Psoas muscle (tissue), 7 donors: ENCODE measurements at regions not wholly inside any gene's neighbourhood (a gene's known extent, or its start where the extent isn't known, plus 50 kb on each side); places are given as distances from the start of the nearest gene placed in this dataset.
A peak's percentile ranks its signal among the peaks of the same experiment; 100 is the strongest.

Experiments used
- ATAC-seq, 4 donors: fragments of 200-7000 bp; cut with Tn5 transposase; one replicate each; pipeline ENCODE4 v1.9.1; 2020; ENCODE audit warnings: moderate library complexity in 3 of 4, mild to moderate bottlenecking in 2 of 4
- DNase-seq, 2 donors: peaks; one replicate each; pipeline ENCODE4 v3.0.0-alpha.2; 2020
- H3K27ac ChIP-seq: fragments of 200-600 bp; one replicate; pipeline ENCODE4 v1.8.0; 2022
- H3K27me3 ChIP-seq, 3 donors: fragments of 200-600 bp in 1 of 3; one replicate each; pipeline versions ENCODE4 v1.6.1 to v1.8.0; 2013 to 2022; ENCODE audit warnings: low read length in 2 of 3, mild to moderate bottlenecking in 2 of 3, moderate library complexity in 1 of 3; ENCODE audit not compliant: insufficient read depth in 3 of 3
- H3K36me3 ChIP-seq, 2 donors: fragments of 200-600 bp in 1 of 2; one replicate each; pipeline versions ENCODE4 v1.6.1 to v1.8.0; 2013 to 2022; ENCODE audit warnings: low read depth in 1 of 2, mild to moderate bottlenecking in 1 of 2, moderate library complexity in 1 of 2; ENCODE audit not compliant: insufficient read depth in 1 of 2
- H3K4me1 ChIP-seq: fragments of 200-600 bp; one replicate; pipeline ENCODE4 v1.8.0; 2022
- H3K4me3 ChIP-seq: fragments of 200-600 bp; one replicate; pipeline ENCODE4 v1.8.0; 2022; ENCODE audit warnings: mild to moderate bottlenecking
- H3K9me3 ChIP-seq: fragments of 200-600 bp; one replicate; pipeline ENCODE4 v1.8.0; 2022
- WGBS, 3 donors: extraction: QIAGEN DNeasy Blood & Tissue Kit; methylation state at CpG; one replicate each; pipeline versions ENCODE4 v1.1.6 to v1.1.7; 2013; 5-methylcytosine and 5-hydroxymethylcytosine counted together
- intact Hi-C, 2 donors: fragments of 100-400 bp; cut with DNase I; formaldehyde crosslinking; loops; one replicate each; pipeline versions ENCODE4 v1.11.0 to v1.14.2; 2022
- TF ChIP-seq, protein P1 (sequence below): fragments of 200-600 bp; IDR thresholded peaks from one replicate; pipeline ENCODE4 v1.8.0; 2022; ENCODE audit warnings: antibody characterized with exemption
- donor health status: healthy with polysubstance abuse.
- donor health status: DM: no; HTN: no; CAD: no; lungs with moderate emphysema.
- donor health status: Bipolar disorder and iron deficiency.
- donor health status: healthy.
- donor health status: DM: yes; HTN: yes; CAD: no.
- donor health status: DM: no; HTN: no; CAD: no.
- donor health status: DM: yes; HTN: yes; CAD: no.

DNA sequence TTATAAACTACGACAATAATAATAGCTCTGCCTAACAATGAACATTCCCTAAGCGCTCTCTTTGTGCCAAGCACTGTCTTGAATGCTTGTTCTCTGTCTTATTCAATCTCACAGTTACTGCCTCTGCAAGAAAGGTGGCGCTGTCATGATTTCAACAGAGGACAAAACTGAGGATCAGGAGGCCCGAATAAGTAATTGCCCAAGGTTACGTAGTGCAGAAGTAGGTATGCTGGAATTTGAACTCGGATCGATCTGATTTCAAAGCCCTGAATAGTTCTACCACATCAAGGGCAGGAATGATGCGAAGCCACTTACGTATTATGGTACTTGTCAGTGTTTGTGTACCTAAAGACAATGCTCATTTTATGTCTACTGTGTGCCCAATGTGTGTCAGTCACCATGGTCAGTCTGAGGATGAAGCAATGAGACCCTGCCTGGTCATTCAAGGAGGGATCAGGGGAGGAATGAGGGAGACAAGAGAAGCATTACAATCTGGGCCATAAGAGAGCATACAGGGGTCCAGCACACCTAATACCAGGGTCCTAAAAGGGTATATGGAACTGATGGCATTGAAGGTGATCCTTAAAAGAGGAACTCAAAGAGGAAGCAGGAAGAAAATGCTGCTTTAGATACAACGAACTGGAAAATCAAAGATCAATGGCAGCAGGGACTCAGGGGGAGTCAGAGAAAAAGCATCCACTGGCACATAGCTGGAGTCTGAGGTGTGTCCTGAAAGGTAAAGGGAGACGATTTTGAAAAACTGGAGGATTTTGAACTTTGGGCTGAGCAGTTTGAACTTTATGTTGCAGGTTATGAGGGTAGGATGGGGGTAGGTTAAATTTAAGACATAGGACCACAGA, 389.2 kb downstream of the PLPP3 start:
- Histone ChIP-seq H3K4me3 (peak overlapping the region; percentile 4), H3K9me3 (no peaks in the 10 kb centered on the region), H3K27ac (peak overlapping the region; percentile 15), H3K36me3 (no peaks in the 10 kb centered on the region), H3K27me3 (no peaks in the 10 kb centered on the region), H3K4me1 (peaks cover 9% of the 10 kb centered on the region)
- 62 to 69% (median 63%) methylated on average over 11 of the region's 11 CpGs for WGBS, 3 donors
- intact Hi-C loops: loop anchor here in 1 of 2 donors (10.0 kb wide), 2 partner anchors 185 to 635 kb away; no protein-coding TSS in a partner anchor
- TF ChIP-seq, protein P1, sequence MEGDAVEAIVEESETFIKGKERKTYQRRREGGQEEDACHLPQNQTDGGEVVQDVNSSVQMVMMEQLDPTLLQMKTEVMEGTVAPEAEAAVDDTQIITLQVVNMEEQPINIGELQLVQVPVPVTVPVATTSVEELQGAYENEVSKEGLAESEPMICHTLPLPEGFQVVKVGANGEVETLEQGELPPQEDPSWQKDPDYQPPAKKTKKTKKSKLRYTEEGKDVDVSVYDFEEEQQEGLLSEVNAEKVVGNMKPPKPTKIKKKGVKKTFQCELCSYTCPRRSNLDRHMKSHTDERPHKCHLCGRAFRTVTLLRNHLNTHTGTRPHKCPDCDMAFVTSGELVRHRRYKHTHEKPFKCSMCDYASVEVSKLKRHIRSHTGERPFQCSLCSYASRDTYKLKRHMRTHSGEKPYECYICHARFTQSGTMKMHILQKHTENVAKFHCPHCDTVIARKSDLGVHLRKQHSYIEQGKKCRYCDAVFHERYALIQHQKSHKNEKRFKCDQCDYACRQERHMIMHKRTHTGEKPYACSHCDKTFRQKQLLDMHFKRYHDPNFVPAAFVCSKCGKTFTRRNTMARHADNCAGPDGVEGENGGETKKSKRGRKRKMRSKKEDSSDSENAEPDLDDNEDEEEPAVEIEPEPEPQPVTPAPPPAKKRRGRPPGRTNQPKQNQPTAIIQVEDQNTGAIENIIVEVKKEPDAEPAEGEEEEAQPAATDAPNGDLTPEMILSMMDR: peak; percentile 46
- DNase-seq (no peak), ATAC-seq (peak; percentile 46 to 76 (median 65))

DNA sequence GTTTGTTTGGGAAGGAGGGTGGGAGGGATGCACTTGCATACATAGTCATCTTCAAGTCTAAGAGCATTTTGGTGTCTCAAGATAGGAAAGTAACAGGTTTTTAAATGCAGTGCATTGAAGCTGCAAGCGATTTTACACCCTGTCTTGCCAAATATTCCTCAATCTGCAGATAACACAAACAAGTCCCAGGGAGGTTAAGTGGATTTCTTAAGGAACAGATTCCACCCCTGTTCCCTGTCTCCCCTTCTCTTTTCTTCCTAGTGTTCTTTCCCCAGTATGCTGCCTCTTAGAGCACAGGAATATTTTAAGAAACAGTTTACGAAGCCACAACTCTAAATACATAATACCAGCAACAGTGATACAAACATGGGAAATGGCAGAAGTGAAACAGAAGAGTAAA, 389.9 kb downstream of the PLPP3 start:
- DNase-seq (no peak), ATAC-seq (peak in 2 of 4 donors; percentile 5 to 12)
- 22 to 43% (median 25%) methylated on average over 2 of the region's 2 CpGs for WGBS, 3 donors
- Histone ChIP-seq H3K4me3 (peak overlapping the region; percentile 4), H3K4me1 (peaks cover 9% of the 10 kb centered on the region), H3K36me3 (no peaks in the 10 kb centered on the region), H3K9me3 (no peaks in the 10 kb centered on the region), H3K27me3 (no peaks in the 10 kb centered on the region), H3K27ac (peak overlapping the region; percentile 15)
- TF ChIP-seq, protein P1: no peak
- intact Hi-C loops: no loop called here

DNA sequence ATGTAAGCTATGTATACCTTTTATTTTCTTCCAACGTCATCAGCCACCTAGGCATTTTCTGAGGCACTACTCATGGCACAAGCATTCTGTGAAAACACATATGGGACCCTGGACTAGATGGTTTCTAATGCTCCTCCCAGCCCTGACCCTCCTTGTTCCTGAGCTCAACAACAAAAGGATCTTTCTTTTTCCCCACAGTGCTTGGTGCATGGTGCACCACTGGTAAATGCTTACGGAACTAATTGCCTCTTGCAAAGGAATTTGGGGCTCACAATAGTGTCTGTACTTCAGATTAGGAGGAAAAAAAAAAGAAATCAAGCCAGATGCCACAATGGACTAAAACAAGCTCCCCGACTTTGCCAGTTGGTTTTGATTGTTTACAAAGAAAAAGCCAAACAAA, 390.5 kb downstream of the PLPP3 start:
- TF ChIP-seq, protein P1: no peak
- 42 to 67% (median 52%) methylated on average over 3 of the region's 3 CpGs for WGBS, 3 donors
- no peak overlapping the region for H3K4me3 ChIP-seq
- intact Hi-C loops: no loop called here
- H3K27me3 ChIP-seq: no peaks in the 10 kb centered on the region
- H3K36me3 ChIP-seq: no peaks in the 10 kb centered on the region
- no peak overlapping the region for H3K27ac ChIP-seq
- H3K4me1 ChIP-seq: peaks cover 9% of the 10 kb centered on the region
- no peak for DNase-seq
- peak in 1 of 4 donors; percentile 21 for ATAC-seq
- H3K9me3 ChIP-seq: no peaks in the 10 kb centered on the region

DNA sequence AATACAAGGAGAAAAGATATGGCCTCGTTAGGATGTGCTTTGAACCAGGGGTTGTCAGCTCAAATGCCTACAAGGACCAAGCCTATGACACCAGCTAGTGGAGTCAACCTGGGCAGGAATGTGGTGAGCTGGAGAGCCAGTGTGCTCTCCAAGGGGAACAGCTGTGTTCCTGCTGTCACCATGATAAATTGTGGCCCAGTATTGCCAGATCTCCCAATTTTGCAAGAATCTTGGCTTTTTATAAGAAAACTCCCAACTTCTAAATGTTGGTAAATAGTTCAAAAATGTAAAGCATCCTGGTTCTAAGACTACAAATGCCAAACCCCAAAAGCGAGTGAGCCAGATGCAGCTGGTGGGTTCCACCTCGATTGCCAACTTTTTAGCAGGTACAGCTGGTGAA, 391.1 kb downstream of the PLPP3 start:
- 38 to 66% (median 45%) methylated on average over 3 of the region's 3 CpGs for WGBS, 3 donors
- no peaks in the 10 kb centered on the region for H3K27me3 ChIP-seq
- intact Hi-C loops: no loop called here
- H3K4me3 ChIP-seq: no peak overlapping the region
- TF ChIP-seq, protein P1: no peak
- ATAC-seq: peak in 3 of 4 donors; percentile 76 to 82 (median 78)
- no peaks in the 10 kb centered on the region for H3K36me3 ChIP-seq
- no peaks in the 10 kb centered on the region for H3K9me3 ChIP-seq
- peak; percentile 25 to 66 for DNase-seq
- no peak overlapping the region for H3K27ac ChIP-seq
- H3K4me1 ChIP-seq: peaks cover 9% of the 10 kb centered on the region
